Fibroblast of pulmonary artery (primary cell): ENCODE measurements at regions not wholly inside any gene's neighbourhood (a gene's known extent, or its start where the extent isn't known, plus 50 kb on each side); places are given as distances from the start of the nearest gene placed in this dataset.

Experiments
- DNase-seq: peaks from one replicate; pipeline ENCODE4 v3.0.0-alpha.2; 2010; ENCODE audit warnings: low read depth
- H3K4me3 ChIP-seq: replicated peaks from 2 replicates; pipeline ENCODE4 v1.5.1; 2011; ENCODE audit warnings: low read depth, mild to moderate bottlenecking, control low read depth, low read length, moderate library complexity
- CTCF ChIP-seq: IDR thresholded peaks from 2 replicates; pipeline ENCODE4 v1.5.1; 2011; ENCODE audit warnings: mild to moderate bottlenecking, control low read depth, low read length, inconsistent platforms; ENCODE audit errors: missing control alignments

- H3K4me3 ChIP-seq, result no peak overlapping the region
- no peak for TF ChIP-seq CTCF
- no peak for DNase-seq
These were observed 52.5 kb downstream of the KCNF1 start for GRCh38 chr2:10964052-10964790.

- no peak for DNase-seq
- H3K4me3 ChIP-seq, result no peak overlapping the region
- no peak for TF ChIP-seq CTCF
These were observed 53.6 kb downstream of the KCNF1 start for GRCh38 chr2:10965241-10965843.

- no peak for DNase-seq
- H3K4me3 ChIP-seq, result no peak overlapping the region
- TF ChIP-seq CTCF, result no peak
These were observed 54.3 kb downstream of the KCNF1 start for GRCh38 chr2:10966056-10966455.

GRCh38 chr2:10966741-10967140 lies 55.0 kb downstream of the KCNF1 start:
- no peak overlapping the region for H3K4me3 ChIP-seq
- no peak for DNase-seq
- no peak for TF ChIP-seq CTCF

GRCh38 chr2:10968176-10968575 lies 56.4 kb downstream of the KCNF1 start:
- TF ChIP-seq CTCF, result no peak
- no peak for DNase-seq
- no peak overlapping the region for H3K4me3 ChIP-seq

GRCh38 chr2:10970666-10971065 lies 58.9 kb downstream of the KCNF1 start:
- no peak for DNase-seq
- TF ChIP-seq CTCF, result no peak
- no peak overlapping the region for H3K4me3 ChIP-seq
